ENCODE measurements at regions not wholly inside any gene's neighbourhood (a gene's known extent, or its start where the extent isn't known, plus 50 kb on each side); places are given as distances from the start of the nearest gene placed in this dataset.

DNA sequence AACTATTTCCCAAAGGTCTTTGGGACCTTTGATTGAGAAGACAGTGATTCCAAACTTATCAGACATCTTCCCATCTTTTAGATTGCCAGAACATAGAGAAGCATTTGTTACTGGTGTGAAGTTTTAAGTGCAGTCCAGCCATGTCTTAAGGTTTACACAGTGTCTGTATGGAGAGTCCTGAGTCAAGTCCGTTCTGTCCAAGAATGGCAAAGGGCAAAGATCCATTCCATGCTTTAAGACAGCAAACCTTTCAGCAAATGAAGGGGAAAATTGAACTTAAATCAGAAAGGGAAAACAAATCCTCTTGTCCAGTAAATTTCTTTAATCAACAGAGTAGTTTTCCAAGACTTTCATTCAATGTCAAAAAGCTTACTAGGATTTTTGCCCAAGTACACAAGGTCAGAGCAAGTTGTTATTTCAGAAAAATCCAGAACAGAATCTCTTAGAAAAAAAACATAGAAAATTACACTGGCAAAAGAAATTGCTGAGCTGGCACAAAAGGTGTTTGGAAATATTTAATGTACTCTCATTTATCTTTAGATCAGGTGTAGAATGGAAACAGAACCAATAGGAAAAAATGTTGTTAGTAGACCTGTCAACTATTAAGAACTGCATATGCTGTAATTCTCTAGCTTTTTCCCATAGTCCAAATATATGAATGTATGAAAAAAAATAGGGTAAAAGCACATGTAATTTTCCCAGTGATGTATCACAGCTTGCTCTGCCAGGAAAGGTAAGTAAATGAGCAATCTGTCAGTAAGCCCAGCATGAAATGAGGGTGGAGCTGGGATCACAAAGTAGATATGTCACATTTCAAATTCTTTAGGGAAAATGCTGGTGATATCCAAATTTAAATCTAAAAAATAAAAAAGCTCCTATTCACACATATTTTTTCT, 1099.9 kb downstream of the TUSC7 start:
- H3K4me1 ChIP-seq (ENCODE audit: insufficient read depth, low read length), result no peaks in the 10 kb centered on the region
- no peak overlapping the region for H3K4me3 ChIP-seq (ENCODE audit: low read length)
- no peaks in the 10 kb centered on the region for H3K27me3 ChIP-seq (ENCODE audit: insufficient read depth, low read length)
- H3K9ac ChIP-seq (ENCODE audit: low read depth, low read length), result no peak overlapping the region
- H3K27ac ChIP-seq (ENCODE audit: low read length), result no peak overlapping the region
- no peaks in the 10 kb centered on the region for H3K36me3 ChIP-seq (ENCODE audit: insufficient read depth, low read depth, low read length)
- no peaks in the 10 kb centered on the region for H3K9me3 ChIP-seq (ENCODE audit: insufficient read depth, low read depth, low read length)

DNA sequence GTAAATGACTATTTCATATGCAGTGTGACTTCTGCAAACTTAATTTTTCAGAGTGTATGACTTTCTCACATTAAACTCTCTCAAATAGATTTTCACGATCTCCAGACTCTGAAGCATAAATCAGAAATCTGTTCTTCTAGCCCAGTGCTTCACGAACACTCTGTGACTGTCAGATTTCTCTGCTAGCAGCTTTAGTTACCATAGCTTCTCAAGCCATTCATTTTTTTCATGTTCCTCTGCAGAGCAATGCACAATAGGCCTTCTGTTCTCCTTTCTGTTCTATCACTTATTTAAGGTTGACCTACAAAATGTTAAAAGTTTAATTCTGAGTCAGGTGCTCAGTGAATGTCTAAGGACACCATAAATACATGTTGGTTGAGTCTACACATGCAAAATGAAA, 1102.2 kb downstream of the TUSC7 start:
- Histone ChIP-seq H3K9me3 (ENCODE audit: insufficient read depth, low read depth, low read length) (no peaks in the 10 kb centered on the region), H3K4me3 (ENCODE audit: low read length) (no peak overlapping the region), H3K4me1 (ENCODE audit: insufficient read depth, low read length) (no peaks in the 10 kb centered on the region), H3K9ac (ENCODE audit: low read depth, low read length) (no peak overlapping the region), H3K36me3 (ENCODE audit: insufficient read depth, low read depth, low read length) (no peaks in the 10 kb centered on the region), H3K27me3 (ENCODE audit: insufficient read depth, low read length) (no peaks in the 10 kb centered on the region), H3K27ac (ENCODE audit: low read length) (no peak overlapping the region)

DNA sequence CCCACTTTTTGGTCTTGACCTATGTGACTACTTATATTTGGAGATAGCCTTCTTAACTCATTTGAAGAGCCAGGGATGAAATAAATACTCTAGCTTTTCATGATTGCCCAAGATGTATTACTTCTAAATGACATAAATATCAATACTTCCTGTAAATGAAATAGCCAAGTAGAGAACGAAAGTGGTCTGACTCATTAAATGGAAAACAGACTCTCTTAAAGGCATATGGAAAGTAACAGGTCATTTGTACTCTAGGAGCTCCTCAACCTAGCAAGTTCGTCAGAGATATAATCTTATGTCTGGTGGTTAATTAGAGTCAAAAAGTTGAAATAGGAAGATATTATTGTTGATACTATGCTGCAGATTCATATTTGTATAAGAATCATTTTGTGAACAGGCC, 1105.4 kb downstream of the TUSC7 start:
- H3K4me1 ChIP-seq (ENCODE audit: insufficient read depth, low read length), result no peaks in the 10 kb centered on the region
- no peaks in the 10 kb centered on the region for H3K9me3 ChIP-seq (ENCODE audit: insufficient read depth, low read depth, low read length)
- no peak overlapping the region for H3K4me3 ChIP-seq (ENCODE audit: low read length)
- H3K27ac ChIP-seq (ENCODE audit: low read length), result no peak overlapping the region
- no peaks in the 10 kb centered on the region for H3K36me3 ChIP-seq (ENCODE audit: insufficient read depth, low read depth, low read length)
- H3K9ac ChIP-seq (ENCODE audit: low read depth, low read length), result no peak overlapping the region
- no peaks in the 10 kb centered on the region for H3K27me3 ChIP-seq (ENCODE audit: insufficient read depth, low read length)

DNA sequence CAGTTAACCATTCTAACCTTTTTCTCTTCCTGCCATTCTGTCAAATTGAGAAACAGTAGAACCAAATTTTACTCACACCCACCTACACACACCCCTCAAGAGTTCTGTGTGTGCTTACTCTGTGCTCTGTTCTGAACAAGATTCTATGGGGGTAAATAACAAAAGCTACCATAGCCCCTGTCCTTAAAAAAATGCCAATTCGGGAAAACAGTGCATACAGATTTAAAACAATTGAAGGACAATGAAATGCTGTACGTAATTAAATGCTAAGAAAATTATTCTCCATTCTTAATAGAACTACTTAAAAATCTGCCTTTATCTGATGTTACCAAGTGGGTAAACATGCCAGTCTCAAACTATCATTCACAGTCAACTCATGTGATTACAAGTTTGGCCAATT, 1107.5 kb downstream of the TUSC7 start:
- H3K9me3 ChIP-seq (ENCODE audit: insufficient read depth, low read depth, low read length), result no peaks in the 10 kb centered on the region
- H3K27ac ChIP-seq (ENCODE audit: low read length), result no peak overlapping the region
- H3K4me3 ChIP-seq (ENCODE audit: low read length), result no peak overlapping the region
- H3K36me3 ChIP-seq (ENCODE audit: insufficient read depth, low read depth, low read length), result no peaks in the 10 kb centered on the region
- no peak overlapping the region for H3K9ac ChIP-seq (ENCODE audit: low read depth, low read length)
- H3K27me3 ChIP-seq (ENCODE audit: insufficient read depth, low read length), result no peaks in the 10 kb centered on the region
- no peaks in the 10 kb centered on the region for H3K4me1 ChIP-seq (ENCODE audit: insufficient read depth, low read length)

DNA sequence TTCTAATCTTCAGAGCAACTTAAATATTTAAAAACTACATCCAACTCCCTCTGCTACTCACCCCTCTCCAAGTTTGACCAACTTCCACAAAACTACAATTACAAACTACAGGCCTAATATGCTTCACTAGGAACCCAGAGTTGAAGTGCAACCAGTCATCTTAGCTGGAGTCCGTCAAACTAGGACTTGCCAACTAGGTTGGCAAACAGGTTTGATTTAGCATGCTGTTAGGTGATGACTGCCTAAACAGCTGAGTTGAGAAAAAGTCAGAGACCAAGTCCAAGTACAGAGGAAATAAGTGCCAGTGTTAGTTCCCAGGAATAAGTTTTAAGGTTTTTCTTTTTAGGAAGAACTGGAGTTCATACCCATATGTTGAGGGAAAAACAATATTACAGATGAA, 1109.0 kb downstream of the TUSC7 start:
- Histone ChIP-seq H3K27ac (ENCODE audit: low read length) (no peak overlapping the region), H3K4me3 (ENCODE audit: low read length) (no peak overlapping the region), H3K4me1 (ENCODE audit: insufficient read depth, low read length) (no peaks in the 10 kb centered on the region), H3K9ac (ENCODE audit: low read depth, low read length) (no peak overlapping the region), H3K9me3 (ENCODE audit: insufficient read depth, low read depth, low read length) (no peaks in the 10 kb centered on the region), H3K27me3 (ENCODE audit: insufficient read depth, low read length) (no peaks in the 10 kb centered on the region), H3K36me3 (ENCODE audit: insufficient read depth, low read depth, low read length) (no peaks in the 10 kb centered on the region)

DNA sequence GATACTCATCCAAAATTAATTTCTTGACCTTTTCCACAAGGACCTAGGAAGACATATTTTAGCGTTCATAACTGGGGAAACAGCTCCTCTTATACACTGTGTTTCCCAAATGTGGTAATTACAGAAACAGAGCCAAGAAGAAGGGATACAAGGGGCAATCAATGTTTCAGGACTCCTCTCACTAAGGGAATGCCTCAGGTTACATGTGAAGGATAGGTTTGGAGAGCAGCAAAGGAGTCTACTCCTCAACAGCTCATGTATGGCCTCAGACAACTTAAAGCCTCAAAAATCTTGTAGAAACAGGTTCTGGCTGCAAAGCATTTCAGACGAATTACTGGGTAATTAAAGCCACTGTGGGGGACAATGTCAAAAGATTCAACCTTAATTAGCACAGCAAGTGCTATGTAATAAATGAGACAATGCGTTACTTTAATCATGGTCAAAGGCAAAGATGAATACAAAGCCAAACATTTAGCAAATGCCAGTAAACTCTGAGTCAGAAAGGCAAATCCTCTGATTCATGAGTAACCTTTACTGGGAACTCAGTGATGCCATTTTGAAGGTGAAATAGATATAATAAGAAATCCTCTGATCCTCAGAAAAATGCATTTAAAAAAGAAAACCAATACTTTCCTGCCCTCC, 1111.2 kb downstream of the TUSC7 start:
- H3K9me3 ChIP-seq (ENCODE audit: insufficient read depth, low read depth, low read length), result no peaks in the 10 kb centered on the region
- no peaks in the 10 kb centered on the region for H3K4me1 ChIP-seq (ENCODE audit: insufficient read depth, low read length)
- no peak overlapping the region for H3K27ac ChIP-seq (ENCODE audit: low read length)
- H3K36me3 ChIP-seq (ENCODE audit: insufficient read depth, low read depth, low read length), result no peaks in the 10 kb centered on the region
- no peaks in the 10 kb centered on the region for H3K27me3 ChIP-seq (ENCODE audit: insufficient read depth, low read length)
- H3K9ac ChIP-seq (ENCODE audit: low read depth, low read length), result no peak overlapping the region
- no peak overlapping the region for H3K4me3 ChIP-seq (ENCODE audit: low read length)

DNA sequence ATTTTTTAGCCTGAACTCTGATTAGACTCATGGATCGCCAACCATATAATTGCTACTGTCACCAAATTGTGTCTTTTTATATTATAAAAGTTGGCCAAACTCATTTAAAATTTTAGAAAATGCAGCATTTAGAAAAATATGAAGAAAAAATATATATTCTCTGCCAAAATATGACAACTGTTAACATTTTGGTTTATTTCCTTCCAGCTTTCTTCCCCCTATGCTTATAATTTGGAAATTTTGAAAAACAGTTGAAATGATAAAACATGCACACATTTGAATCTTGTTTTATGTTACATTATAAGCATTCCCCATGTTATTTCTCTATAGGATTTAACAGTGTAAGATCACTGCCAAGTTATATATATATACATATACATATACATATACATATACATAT, 1112.8 kb downstream of the TUSC7 start:
- no peak overlapping the region for H3K27ac ChIP-seq (ENCODE audit: low read length)

DNA sequence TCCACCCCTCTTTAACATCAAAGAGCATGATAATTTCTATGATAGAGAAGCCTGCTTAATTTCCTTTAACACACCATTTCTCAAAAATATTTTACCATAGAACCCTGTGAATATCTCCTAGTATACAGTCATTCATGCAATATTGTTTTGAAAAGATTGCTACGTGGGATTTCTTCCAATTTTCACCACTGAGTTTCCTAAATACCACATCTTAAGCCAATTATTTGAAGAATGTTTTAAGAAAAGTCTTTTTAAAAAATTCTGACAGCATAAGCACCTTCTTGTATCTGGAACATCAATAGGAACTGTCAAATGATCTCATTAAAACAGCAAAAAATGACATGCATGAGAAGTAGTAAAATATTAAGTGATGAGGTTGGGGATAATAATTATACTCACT, 1126.7 kb downstream of the TUSC7 start:
- Histone ChIP-seq H3K4me3 (ENCODE audit: low read length) (no peak overlapping the region), H3K27me3 (ENCODE audit: insufficient read depth, low read length) (no peaks in the 10 kb centered on the region; the same call in 1 of the 2 replicates), H3K9ac (ENCODE audit: low read depth, low read length) (no peak overlapping the region), H3K9me3 (ENCODE audit: insufficient read depth, low read depth, low read length) (no peaks in the 10 kb centered on the region), H3K36me3 (ENCODE audit: insufficient read depth, low read depth, low read length) (no peaks in the 10 kb centered on the region), H3K27ac (ENCODE audit: low read length) (no peak overlapping the region), H3K4me1 (ENCODE audit: insufficient read depth, low read length) (peaks cover 3% of the 10 kb centered on the region; the same call in 1 of the 2 replicates)

More for the DNA sequence above, 1112.8 kb downstream of the TUSC7 start:
- Histone ChIP-seq H3K27me3 (ENCODE audit: insufficient read depth, low read length) (no peaks in the 10 kb centered on the region), H3K4me1 (ENCODE audit: insufficient read depth, low read length) (no peaks in the 10 kb centered on the region), H3K9ac (ENCODE audit: low read depth, low read length) (no peak overlapping the region), H3K9me3 (ENCODE audit: insufficient read depth, low read depth, low read length) (no peaks in the 10 kb centered on the region), H3K36me3 (ENCODE audit: insufficient read depth, low read depth, low read length) (no peaks in the 10 kb centered on the region), H3K4me3 (ENCODE audit: low read length) (no peak overlapping the region)

DNA sequence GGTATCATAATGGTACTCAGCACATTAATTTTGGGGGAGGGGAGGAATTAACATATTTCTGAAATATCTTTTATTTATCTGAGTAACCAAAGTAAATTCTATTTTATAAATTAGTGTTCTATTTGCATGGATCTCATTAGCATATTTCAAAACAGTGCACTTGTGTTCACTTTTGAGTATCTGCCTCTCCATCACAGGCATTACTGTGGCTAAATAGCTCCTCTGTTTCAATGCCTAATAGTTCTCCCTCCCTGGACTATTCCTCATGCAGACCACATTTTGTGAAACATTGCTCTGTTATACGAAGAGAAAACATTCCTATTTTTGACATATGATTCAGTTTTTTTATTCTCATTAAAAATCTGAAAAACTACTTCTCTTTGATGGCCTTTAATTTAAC, 1127.8 kb downstream of the TUSC7 start:
- no peaks in the 10 kb centered on the region for H3K9me3 ChIP-seq (ENCODE audit: insufficient read depth, low read depth, low read length)
- H3K4me1 ChIP-seq (ENCODE audit: insufficient read depth, low read length), result peaks cover 3% of the 10 kb centered on the region; the same call in 1 of the 2 replicates
- no peaks in the 10 kb centered on the region; the same call in 1 of the 2 replicates for H3K27me3 ChIP-seq (ENCODE audit: insufficient read depth, low read length)
- H3K36me3 ChIP-seq (ENCODE audit: insufficient read depth, low read depth, low read length), result no peaks in the 10 kb centered on the region
- no peak overlapping the region for H3K9ac ChIP-seq (ENCODE audit: low read depth, low read length)
- H3K4me3 ChIP-seq (ENCODE audit: low read length), result no peak overlapping the region
- no peak overlapping the region for H3K27ac ChIP-seq (ENCODE audit: low read length)

DNA sequence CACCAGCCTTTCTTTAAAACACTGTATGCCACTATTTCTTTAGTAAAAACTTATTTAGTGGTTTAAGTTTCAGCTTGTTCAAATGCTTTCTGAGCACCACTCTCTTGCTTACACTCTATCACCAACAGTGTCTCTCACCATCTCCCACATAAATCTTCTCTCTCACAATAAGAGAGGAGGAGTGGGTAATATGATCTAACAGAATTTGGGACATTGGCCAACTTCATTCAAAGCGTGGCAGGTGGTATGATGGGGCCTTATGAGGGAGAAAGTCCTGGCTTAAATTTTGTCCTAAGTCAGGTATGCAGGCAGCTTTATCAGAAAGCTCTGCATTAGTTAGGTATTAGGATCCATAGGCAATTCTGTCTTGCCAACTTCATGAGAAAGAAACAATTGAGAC, 1132.5 kb downstream of the TUSC7 start:
- Histone ChIP-seq H3K9me3 (ENCODE audit: insufficient read depth, low read depth, low read length) (no peaks in the 10 kb centered on the region), H3K36me3 (ENCODE audit: insufficient read depth, low read depth, low read length) (no peaks in the 10 kb centered on the region), H3K4me3 (ENCODE audit: low read length) (no peak overlapping the region), H3K27ac (ENCODE audit: low read length) (no peak overlapping the region), H3K9ac (ENCODE audit: low read depth, low read length) (no peak overlapping the region), H3K27me3 (ENCODE audit: insufficient read depth, low read length) (no peaks in the 10 kb centered on the region; the same call in 1 of the 2 replicates), H3K4me1 (ENCODE audit: insufficient read depth, low read length) (no peaks in the 10 kb centered on the region)

DNA sequence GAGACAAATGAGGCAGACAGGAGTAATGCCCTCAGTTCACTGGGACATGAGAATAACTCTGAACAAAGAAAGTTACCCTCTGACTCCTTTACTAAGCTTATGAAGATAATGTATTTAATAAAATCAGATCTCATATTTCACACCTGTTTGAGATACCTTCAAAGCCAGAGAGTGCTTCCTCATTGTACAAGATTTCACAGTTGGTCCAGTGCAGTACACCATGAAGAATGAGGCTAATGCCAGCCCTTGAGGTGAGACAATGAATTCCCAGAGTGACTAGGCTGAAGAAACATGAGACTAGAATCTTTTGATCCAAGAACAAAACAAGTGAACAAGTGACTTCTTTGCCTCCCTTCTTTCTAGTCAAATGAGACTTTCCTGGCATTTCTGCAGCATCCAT, 1133.8 kb downstream of the TUSC7 start:
- H3K4me3 ChIP-seq (ENCODE audit: low read length), result no peak overlapping the region
- no peaks in the 10 kb centered on the region for H3K36me3 ChIP-seq (ENCODE audit: insufficient read depth, low read depth, low read length)
- no peaks in the 10 kb centered on the region for H3K4me1 ChIP-seq (ENCODE audit: insufficient read depth, low read length)
- no peaks in the 10 kb centered on the region for H3K9me3 ChIP-seq (ENCODE audit: insufficient read depth, low read depth, low read length)
- H3K9ac ChIP-seq (ENCODE audit: low read depth, low read length), result no peak overlapping the region
- H3K27ac ChIP-seq (ENCODE audit: low read length), result no peak overlapping the region
- H3K27me3 ChIP-seq (ENCODE audit: insufficient read depth, low read length), result no peaks in the 10 kb centered on the region; the same call in 1 of the 2 replicates

DNA sequence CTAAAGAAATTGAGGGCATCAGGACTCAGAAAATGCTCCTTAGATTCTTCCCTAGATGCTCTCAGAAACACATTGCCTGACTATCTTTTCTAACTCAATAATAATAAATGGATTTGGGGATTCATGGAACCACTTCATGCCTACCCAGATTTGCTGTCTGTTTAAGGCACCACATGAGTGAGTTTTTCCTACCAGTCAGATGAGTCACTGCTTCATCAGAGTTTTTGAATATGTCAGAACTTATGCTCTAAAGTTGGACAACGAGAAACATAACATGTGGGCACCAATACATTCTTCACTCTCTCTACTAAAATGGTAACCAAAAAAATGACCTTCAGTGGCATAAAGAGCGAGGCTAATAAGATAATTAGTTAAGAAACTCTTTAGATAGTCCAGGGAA, 1135.1 kb downstream of the TUSC7 start:
- no peaks in the 10 kb centered on the region for H3K9me3 ChIP-seq (ENCODE audit: insufficient read depth, low read depth, low read length)

More for the DNA sequence above, 1135.1 kb downstream of the TUSC7 start:
- H3K9ac ChIP-seq (ENCODE audit: low read depth, low read length), result no peak overlapping the region
- no peak overlapping the region for H3K27ac ChIP-seq (ENCODE audit: low read length)
- no peak overlapping the region for H3K4me3 ChIP-seq (ENCODE audit: low read length)
- H3K4me1 ChIP-seq (ENCODE audit: insufficient read depth, low read length), result no peaks in the 10 kb centered on the region
- no peaks in the 10 kb centered on the region for H3K36me3 ChIP-seq (ENCODE audit: insufficient read depth, low read depth, low read length)
- no peaks in the 10 kb centered on the region; the same call in 1 of the 2 replicates for H3K27me3 ChIP-seq (ENCODE audit: insufficient read depth, low read length)

All from iPS-20b (cell line).